Kidney (tissue), 13 donors: ENCODE measurements at regions not wholly inside any gene's neighbourhood (a gene's known extent, or its start where the extent isn't known, plus 50 kb on each side); places are given as distances from the start of the nearest gene placed in this dataset.
A peak's percentile ranks its signal among the peaks of the same experiment; 100 is the strongest.

Source experiments
- DNase-seq, 5 donors: peaks; one replicate each; pipeline ENCODE4 v3.0.0-alpha.2; 2013 to 2020
- FAIRE-seq: peaks from 2 replicates; lab custom pipeline; 2012; peaks lifted over from hg19 to GRCh38; lab: Jason Lieb, UNC
- H3K27ac ChIP-seq, 2 donors: one replicate each; pipeline ENCODE4 v1.7.0; 2013; ENCODE audit warnings: low read depth in 2 of 2, low read length in 2 of 2, inconsistent platforms in 1 of 2
- H3K27me3 ChIP-seq: one replicate; pipeline ENCODE4 v1.7.1; 2013; ENCODE audit warnings: low read length, inconsistent platforms; ENCODE audit not compliant: control insufficient read depth, insufficient read depth
- H3K36me3 ChIP-seq, 3 donors: one replicate each; pipeline versions ENCODE4 v1.7.0 to v1.7.1; 2013; ENCODE audit warnings: low read length in 3 of 3, control low read depth in 1 of 3, inconsistent platforms in 1 of 3; ENCODE audit not compliant: insufficient read depth in 3 of 3, control insufficient read depth in 2 of 3
- H3K4me1 ChIP-seq, 3 donors: one replicate each; pipeline versions ENCODE4 v1.7.0 to v1.7.1; 2013; ENCODE audit warnings: low read length in 3 of 3, inconsistent platforms in 1 of 3, low read depth in 1 of 3; ENCODE audit not compliant: control insufficient read depth in 2 of 3, insufficient read depth in 2 of 3
- H3K4me3 ChIP-seq, 3 donors: one replicate each; pipeline versions ENCODE4 v1.7.0 to v1.8.1; 2013; ENCODE audit warnings: low read length in 3 of 3, control low read depth in 1 of 3, inconsistent platforms in 1 of 3
- H3K9ac ChIP-seq, 3 donors: one replicate each; pipeline versions ENCODE4 v1.7.0 to v1.7.1; 2013; ENCODE audit warnings: low read length in 3 of 3, control low read depth in 1 of 3, inconsistent platforms in 1 of 3
- H3K9me3 ChIP-seq, 3 donors: one replicate each; pipeline versions ENCODE4 v1.7.0 to v1.7.1; 2013; ENCODE audit warnings: low read length in 3 of 3, control low read depth in 1 of 3, inconsistent platforms in 1 of 3; ENCODE audit not compliant: control insufficient read depth in 2 of 3, insufficient read depth in 1 of 3
- intact Hi-C: fragments of 100-400 bp; cut with DNase I; formaldehyde crosslinking; loops from one replicate; pipeline ENCODE4 v1.11.1; 2022
- TF ChIP-seq, protein P1 (sequence below): IDR thresholded peaks from 3 replicates; pipeline ENCODE4 v1.5.1; 2012; ENCODE audit warnings: mild to moderate bottlenecking, moderate library complexity, borderline replicate concordance; ENCODE audit not compliant: insufficient read depth; ENCODE audit errors: extremely low read depth
- donor health status: control.
- donor health status: control.
- donor health status: control.
- donor health status: control.
- donor health status: control.
- donor health status: DM: yes; HTN: yes; CAD: no.
- donor health status: Normal renal cell carcinoma (clear cell type).

DNA sequence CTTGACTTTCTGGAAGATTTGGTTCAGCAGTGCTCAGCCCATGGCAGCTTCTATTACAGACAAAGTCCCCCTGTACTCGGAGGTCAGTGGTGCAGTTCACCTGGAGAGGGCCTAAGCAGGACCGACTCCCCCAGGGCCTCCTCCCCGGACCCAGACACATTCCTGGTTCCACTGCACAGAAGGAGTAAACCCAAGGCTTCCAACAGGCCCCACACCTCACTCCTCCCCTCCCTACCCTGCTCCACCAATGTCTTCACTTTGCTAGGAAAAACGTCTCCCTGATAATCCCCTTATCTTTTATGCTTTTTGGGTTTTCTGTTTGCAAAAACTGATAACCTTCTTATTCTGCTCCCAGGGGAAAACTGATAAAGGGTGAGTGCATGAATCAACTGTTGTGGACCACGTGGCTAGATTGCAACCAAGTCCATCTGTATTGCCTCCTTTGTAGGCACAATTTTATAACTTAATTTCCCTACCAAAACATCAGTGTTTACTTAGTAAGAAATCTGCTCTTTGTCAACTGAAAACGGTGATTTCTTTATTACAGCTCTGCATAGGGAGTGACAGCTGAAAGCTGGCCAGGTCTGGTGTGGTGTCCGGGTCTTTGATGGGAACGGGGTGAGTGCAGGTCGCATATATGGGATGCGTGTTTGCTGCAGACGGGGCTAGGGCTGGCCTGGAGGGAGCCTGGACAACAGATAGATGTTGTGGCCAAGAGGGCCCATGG, 202.5 kb downstream of the GLI2 start:
- Histone ChIP-seq H3K9me3 (no peaks in the 10 kb centered on the region), H3K9ac (no peak overlapping the region), H3K4me3 (no peak overlapping the region), H3K4me1 (peaks cover 0 to 5% (median 0%) of the 10 kb centered on the region in 3 donors), H3K27ac (no peak overlapping the region), H3K27me3 (no peaks in the 10 kb centered on the region), H3K36me3 (no peaks in the 10 kb centered on the region)
- DNase-seq: peak in 3 of 5 donors; percentile 30 to 55 (median 51)
- intact Hi-C loops: no loop called here
- TF ChIP-seq, protein P1, sequence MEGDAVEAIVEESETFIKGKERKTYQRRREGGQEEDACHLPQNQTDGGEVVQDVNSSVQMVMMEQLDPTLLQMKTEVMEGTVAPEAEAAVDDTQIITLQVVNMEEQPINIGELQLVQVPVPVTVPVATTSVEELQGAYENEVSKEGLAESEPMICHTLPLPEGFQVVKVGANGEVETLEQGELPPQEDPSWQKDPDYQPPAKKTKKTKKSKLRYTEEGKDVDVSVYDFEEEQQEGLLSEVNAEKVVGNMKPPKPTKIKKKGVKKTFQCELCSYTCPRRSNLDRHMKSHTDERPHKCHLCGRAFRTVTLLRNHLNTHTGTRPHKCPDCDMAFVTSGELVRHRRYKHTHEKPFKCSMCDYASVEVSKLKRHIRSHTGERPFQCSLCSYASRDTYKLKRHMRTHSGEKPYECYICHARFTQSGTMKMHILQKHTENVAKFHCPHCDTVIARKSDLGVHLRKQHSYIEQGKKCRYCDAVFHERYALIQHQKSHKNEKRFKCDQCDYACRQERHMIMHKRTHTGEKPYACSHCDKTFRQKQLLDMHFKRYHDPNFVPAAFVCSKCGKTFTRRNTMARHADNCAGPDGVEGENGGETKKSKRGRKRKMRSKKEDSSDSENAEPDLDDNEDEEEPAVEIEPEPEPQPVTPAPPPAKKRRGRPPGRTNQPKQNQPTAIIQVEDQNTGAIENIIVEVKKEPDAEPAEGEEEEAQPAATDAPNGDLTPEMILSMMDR: no peak
- no peak for FAIRE-seq

DNA sequence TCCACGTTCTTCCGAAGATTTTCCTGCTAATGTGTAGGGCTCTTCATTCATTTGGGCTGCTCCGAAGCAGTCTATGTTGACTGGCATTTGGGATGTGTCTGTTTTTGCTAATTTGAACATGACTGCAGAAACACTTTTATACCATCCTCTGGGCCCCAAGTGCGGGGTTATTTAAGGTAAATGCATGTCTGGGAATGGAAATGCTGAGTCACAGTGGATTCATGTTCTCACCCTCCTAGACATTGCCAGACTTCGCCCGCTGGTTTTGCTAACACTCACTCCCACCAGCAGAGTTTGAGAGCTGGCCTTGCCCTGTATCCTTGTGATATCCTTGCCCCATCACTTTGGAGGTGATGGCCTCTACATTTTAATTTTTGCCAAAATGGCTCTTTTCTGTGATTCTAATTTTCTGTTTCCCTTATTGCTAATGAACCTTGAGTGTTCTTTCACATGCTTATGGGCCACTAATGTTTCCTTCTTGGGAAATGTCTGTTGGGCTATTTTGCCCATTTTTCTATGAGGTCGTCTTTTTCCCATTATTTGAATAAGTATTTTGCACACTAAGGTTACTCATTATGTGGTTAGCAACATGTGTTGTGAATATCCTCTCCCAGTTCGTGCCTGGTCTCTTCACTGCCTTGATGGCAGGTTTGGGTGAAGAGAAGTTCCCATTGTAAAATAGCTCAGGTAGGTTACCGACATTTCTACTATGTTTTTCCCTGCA, 204.1 kb downstream of the GLI2 start:
- no peak overlapping the region for H3K27ac ChIP-seq
- H3K4me1 ChIP-seq: peaks cover 0 to 5% (median 0%) of the 10 kb centered on the region in 3 donors
- no peak for DNase-seq
- no peak overlapping the region for H3K4me3 ChIP-seq
- H3K36me3 ChIP-seq: no peaks in the 10 kb centered on the region
- H3K9ac ChIP-seq: no peak overlapping the region
- intact Hi-C loops: no loop called here
- TF ChIP-seq, protein P1: no peak
- H3K9me3 ChIP-seq: no peaks in the 10 kb centered on the region
- FAIRE-seq: no peak
- no peaks in the 10 kb centered on the region for H3K27me3 ChIP-seq

DNA sequence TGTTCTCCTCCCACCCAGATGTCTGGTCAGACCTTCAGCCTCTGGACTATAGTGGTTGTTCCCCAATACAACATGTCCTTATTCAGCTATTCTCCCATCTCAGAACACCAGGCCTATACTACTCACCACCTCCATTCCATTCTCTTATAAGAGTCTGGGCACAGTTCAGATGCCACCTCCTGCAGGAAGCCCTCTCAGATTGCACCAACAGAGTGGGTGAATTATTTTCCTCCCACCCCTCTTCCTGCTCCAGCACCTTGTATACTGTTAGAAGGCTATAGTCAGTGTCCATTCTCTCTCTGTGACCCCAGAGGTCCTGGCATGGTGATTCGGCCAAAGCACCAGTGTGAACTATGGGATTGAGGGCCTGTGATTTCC, 204.6 kb downstream of the GLI2 start:
- H3K27me3 ChIP-seq: no peaks in the 10 kb centered on the region
- FAIRE-seq (no peak), DNase-seq (no peak)
- H3K4me1 ChIP-seq: peaks cover 0 to 5% (median 0%) of the 10 kb centered on the region in 3 donors
- no peak overlapping the region for H3K4me3 ChIP-seq
- no peak overlapping the region for H3K27ac ChIP-seq
- H3K9me3 ChIP-seq: no peaks in the 10 kb centered on the region
- TF ChIP-seq, protein P1: no peak
- no peaks in the 10 kb centered on the region for H3K36me3 ChIP-seq
- intact Hi-C loops: no loop called here
- H3K9ac ChIP-seq: no peak overlapping the region
